GM19351 (cell line): ENCODE measurements at regions not wholly inside any gene's neighbourhood (a gene's known extent, or its start where the extent isn't known, plus 50 kb on each side); places are given as distances from the start of the nearest gene placed in this dataset.
"Not testable (repeated sequence)": the region's sequence is repeated elsewhere in the genome, so short reads cannot be mapped to it uniquely, and the experiment has no call there.

Source experiments
- ATAC-seq: cut with Tn5 transposase; IDR thresholded peaks from one replicate; pipeline ENCODE4 v1.9.1; 2021; ENCODE audit warnings: mild to moderate bottlenecking, moderate library complexity; ENCODE audit not compliant: unreplicated experiment

DNA sequence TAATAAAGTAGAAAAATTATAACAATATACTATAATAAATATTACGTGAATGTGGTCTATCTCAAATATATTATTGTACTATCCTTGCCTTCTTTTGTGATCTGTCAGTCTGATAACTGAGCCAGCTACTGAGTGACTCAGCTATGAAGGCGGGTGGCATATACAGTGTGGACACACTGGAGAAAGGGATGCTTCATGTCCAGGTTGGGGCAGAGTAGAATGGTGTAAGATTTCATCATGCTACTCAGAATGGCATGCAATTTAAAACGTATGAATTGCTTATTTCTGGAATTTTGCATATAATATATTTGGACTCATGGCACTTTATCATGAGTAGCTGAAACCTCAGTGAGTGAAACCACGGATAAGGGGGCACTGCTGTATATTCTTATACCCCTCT, 172.9 kb upstream of the TBC1D5 start:
- ATAC-seq: no peak

DNA sequence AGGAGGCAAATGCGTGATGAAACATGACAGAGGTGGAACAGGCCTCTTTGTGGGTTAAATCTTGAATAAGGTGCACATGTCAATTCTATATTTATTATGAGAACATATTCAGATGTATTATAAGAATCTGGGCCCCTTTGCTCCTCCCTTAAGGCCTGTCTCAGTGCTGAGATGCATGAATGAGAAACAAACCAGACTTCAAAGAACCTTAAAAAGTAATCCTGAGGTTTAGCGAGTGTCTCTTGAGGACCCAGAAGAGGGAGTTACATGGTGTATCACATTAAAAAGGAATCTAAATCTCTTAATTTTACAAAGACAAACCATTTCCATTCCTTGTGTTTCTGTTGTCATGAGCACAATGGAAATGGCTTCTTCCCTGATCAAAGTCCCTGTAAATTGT, 170.9 kb upstream of the TBC1D5 start:
- no peak for ATAC-seq

- no peak for ATAC-seq
Observed at GRCh38 chr3:17911986-17912760, 169.7 kb upstream of the TBC1D5 start.

GRCh38 chr3:17910922-17911321, 168.5 kb upstream of the TBC1D5 start:
- no peak for ATAC-seq

GRCh38 chr3:17909714-17910113, 167.3 kb upstream of the TBC1D5 start:
- no peak for ATAC-seq

GRCh38 chr3:17908399-17909191, 166.2 kb upstream of the TBC1D5 start:
- ATAC-seq: no peak

- no peak for ATAC-seq
Observed at GRCh38 chr3:17905996-17906395, 163.6 kb upstream of the TBC1D5 start.

DNA sequence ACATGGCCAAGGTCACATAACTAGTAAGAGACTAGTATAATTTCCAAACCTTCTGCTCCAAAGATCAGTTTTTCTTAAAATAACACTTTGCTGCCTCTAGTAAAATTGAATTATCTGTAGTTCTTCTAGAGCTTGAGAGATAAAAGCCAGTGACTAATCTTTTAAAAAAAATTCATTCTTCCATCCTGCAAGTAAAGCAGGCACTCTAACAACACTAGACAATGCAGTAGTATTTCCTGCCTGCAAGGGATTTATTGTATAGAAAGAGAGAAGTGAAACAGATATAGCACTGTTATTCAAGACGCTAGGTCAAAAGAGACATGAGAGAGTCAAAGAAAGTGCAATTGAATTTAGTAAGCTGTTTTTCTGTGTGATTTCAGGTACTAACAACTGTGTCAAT, 159.5 kb upstream of the TBC1D5 start:
- peak; percentile 97 for ATAC-seq

DNA sequence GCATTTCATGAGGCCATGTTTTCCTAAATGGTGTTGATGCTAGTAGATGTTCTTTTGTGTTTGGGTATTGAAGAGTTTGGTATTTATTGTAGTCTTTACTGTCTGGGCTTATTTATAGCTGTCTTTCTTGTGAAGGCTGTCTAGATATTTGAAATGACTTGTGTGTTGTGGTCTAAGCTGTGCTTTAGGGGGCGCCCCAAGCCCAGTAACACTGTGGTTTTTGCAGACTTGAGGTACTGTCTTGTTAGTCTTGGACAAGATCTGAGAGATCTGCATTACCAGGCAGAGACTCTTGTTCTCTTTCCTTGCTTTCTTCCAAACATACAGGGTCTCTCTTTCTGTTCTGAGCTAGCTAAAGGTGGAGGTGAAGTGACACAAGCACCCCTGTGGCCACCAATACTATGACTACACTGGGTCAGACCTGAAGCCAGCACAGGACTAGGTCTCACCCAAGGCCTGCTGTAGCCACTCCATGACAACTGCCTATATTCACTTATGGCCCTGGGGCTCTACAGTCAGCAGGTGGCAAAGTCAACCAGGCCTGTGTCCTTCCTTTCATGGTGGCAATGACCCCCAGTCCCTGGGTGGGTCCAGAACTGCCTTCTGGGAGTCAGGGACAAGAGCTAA, 152.1 kb upstream of the TBC1D5 start:
- ATAC-seq: peak; percentile 96

DNA sequence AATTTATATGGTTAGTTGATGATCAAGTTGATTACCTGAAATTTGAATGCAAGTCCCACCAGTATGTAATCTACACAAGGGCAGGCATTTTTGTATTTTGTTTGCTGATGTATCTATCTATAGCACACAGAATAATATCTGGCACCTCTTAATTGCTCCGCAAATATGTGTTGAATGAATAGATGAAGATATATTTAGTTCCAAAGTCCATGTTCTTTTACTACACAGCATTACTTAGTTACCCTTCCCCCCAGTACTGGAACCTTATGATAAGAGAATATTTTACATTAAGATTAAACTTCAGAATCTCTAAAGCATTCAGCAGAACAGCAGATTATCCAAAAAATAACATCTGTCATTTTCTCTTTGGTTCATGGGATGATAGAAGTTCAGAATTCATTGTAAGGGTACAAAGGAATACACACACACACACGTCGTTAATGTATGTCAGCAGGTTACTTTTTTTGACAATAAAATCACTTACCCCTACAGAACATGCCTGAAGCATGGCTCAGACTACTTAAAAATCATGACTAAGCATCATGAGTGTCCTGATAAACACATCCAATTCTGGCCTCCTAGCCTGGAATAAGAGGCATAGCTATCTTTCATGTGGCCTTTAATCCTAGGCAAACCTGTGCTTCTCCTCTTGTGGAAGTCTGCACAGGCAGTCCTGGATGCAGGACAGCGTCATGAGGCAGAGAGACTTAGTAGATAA, 148.9 kb upstream of the TBC1D5 start:
- ATAC-seq: no peak

- no peak for ATAC-seq
Observed at GRCh38 chr3:17885986-17886385, 143.6 kb upstream of the TBC1D5 start.

- no peak for ATAC-seq
Observed at GRCh38 chr3:17882981-17883380, 140.6 kb upstream of the TBC1D5 start.

DNA sequence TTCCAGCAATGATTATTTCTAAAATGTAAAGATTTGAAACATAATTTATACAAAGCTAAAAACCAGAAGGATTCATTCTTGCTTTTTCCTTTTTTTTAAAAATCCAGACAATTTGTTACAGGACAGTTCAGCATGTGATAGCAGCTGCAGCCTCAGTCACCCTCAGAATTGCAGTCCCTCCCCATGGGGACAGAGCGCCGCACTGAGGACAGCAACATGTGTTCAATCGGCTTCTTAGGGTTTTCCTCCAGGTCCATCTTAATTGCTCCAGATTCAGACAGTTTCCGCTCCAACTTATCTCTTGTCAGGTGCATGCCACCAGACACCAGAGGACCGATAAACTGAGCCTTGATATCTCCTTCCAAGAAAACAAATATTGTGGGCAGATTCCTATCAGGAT, 134.9 kb upstream of the TBC1D5 start:
- no peak for ATAC-seq

DNA sequence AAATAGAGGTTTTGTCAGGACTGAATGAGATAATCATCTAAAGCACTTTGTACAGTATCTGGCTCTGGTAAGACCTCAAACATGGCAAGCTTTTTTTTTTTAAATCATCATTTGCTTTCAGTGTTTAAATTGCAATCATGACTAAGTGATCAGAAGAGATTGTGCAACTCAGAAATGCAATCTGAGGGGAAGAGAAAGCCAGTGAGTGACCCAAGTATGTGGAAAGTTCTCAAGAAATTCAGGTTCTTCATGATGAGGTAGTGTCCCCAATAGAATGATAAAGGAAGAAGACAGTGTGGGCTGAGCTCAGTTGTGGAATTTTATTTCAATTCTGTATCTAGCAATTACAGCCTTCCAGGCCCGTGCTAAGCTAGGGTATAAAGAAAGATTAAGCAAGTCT, 132.2 kb upstream of the TBC1D5 start:
- ATAC-seq: no peak

- no peak for ATAC-seq
Observed at GRCh38 chr3:17872457-17872856, 130.0 kb upstream of the TBC1D5 start.

DNA sequence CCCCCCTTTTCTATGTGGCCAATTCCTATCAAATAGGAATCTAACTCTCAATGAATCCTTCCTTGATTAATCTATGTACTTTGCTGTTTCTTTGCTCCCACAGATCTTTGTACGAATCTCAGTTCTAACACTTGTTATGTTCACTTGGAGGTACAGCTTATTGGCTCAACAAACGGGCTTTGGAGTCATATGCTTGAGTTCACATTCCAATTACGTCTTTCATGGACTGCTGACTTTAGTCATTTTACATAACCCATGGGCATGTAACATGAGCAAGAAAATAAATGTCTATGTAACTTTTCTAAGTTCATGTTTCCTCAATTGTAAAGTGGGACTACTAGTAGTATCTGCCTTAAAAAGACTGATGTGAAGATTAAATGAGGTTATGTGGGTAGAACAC, 123.2 kb upstream of the TBC1D5 start:
- ATAC-seq: no peak

DNA sequence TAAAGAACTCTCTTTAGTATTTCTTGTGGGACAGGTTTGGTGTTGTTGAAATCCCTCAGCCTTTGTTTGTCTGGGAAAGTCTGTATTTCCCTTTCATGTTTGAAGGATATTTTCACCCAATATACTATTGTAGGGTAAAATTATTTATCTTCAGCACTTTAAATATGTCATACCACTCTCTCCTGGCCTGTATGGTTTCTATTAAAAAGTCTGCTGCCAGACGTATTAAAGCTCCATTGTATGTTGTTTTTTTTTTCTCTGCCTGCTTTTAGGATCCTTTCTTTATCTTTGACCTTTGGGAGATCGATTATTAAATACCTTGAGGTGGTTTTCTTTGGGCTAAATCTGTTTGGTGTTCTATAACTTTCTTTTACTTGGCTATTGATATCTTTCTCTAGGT, 119.0 kb upstream of the TBC1D5 start:
- no peak for ATAC-seq

DNA sequence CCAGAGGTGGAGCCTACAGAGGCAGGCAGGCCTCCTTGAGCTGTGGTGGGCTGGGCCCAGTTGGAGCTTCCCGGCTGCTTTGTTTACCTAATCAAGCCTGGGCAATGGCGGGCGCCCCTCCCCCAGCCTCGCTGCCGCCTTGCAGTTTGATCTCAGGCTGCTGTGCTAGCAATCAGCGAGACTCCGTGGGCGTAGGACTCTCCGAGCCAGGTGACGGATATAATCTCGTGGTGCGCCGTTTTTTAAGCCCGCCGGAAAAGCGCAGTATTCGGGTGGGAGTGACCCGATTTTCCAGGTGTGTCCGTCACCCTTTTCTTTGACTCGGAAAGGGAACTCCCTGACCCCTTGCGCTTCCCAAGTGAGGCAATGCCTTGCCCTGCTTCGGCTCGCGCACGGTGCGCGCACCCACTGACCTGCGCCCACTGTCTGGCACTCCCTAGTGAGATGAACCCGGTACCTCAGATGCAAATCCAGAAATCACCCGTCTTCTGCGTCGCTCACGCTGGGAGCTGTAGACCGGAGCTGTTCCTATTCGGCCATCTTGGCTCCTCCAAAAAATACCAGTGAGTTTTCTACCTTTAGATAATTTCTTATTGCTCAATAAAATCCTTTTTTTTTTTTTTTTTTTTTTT, 118.5 kb upstream of the TBC1D5 start:
- not testable (repeated sequence) for ATAC-seq

DNA sequence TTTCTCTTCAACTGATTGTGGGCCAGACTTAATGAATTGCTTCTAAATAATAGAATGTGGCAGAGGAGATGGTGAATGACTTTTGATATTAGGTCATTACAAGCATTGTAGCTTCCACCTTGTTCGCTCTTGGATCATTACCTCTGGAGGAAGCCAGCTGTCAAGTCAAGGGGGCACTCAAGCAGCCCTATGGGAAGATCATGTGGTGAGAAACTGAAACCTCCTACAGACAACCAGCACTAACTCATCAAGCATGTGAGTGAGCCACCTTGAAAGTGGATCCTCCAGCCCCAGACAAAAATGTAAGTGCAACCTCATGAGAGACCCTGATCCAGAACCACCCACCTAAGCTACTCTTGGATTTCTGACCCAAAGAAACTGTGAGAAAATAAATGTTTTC, 109.8 kb upstream of the TBC1D5 start:
- peak; percentile 87 for ATAC-seq

DNA sequence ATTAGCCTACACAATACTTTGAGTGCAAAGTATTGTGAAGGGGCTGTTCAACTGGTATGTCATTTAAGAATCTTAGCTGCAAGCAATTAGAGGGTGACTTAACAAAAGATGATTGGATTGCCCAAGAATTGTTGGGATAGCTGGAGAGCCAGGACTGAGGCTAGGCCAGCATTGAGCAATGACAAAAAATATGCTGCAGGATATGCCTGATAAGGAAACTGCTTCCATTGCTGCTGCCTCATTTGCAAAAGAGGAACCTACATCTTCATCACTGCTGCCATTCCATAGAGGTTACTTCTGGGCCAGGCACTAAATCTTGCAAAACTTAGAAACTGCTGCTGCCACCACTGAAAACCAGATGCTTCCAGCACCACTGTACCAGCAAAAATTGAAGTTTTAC, 108.0 kb upstream of the TBC1D5 start:
- no peak for ATAC-seq

GRCh38 chr3:17848102-17848501, 105.7 kb upstream of the TBC1D5 start:
- ATAC-seq: no peak
